ENCODE measurements at regions not wholly inside any gene's neighbourhood (a gene's known extent, or its start where the extent isn't known, plus 50 kb on each side); places are given as distances from the start of the nearest gene placed in this dataset.

GRCh38 chr15:39040861-39041260 lies 476.2 kb upstream of the RASGRP1 start:
- intact Hi-C loops (cut with DNase I): no loop called here
- DNase-seq (no peak), ATAC-seq (no peak)
- Histone ChIP-seq H3K4me1 (no peaks in the 10 kb centered on the region), H3K36me3 (ENCODE audit: insufficient read depth in 1 of 2, low read depth in 1 of 2) (no peaks in the 10 kb centered on the region), H3K9me3 (no peaks in the 10 kb centered on the region), H3K27me3 (ENCODE audit: insufficient read depth in 3 of 3, low read length in 2 of 3) (no peaks in the 10 kb centered on the region), H3K4me3 (no peak overlapping the region), H3K27ac (no peak overlapping the region)
- 91 to 93% (median 92%) methylated on average over 3 of the region's 3 CpGs for WGBS, 3 donors
- no peak for TF ChIP-seq CTCF (IDR thresholded peaks at IDR 0.05)

GRCh38 chr15:39041979-39042495 lies 477.4 kb upstream of the RASGRP1 start:
- WGBS, 3 donors: 86% methylated on average over 4 of the region's 4 CpGs
- TF ChIP-seq CTCF (IDR thresholded peaks at IDR 0.05): no peak
- ATAC-seq (no peak), DNase-seq (no peak)
- no peaks in the 10 kb centered on the region for H3K27me3 ChIP-seq (ENCODE audit: insufficient read depth in 3 of 3, low read length in 2 of 3)
- H3K4me3 ChIP-seq: no peak overlapping the region
- H3K27ac ChIP-seq: no peak overlapping the region
- no peaks in the 10 kb centered on the region for H3K9me3 ChIP-seq
- H3K4me1 ChIP-seq: no peaks in the 10 kb centered on the region
- intact Hi-C loops (cut with DNase I): no loop called here
- H3K36me3 ChIP-seq (ENCODE audit: insufficient read depth in 1 of 2, low read depth in 1 of 2): no peaks in the 10 kb centered on the region

GRCh38 chr15:39051626-39052322 lies 487.2 kb upstream of the RASGRP1 start:
- Histone ChIP-seq H3K9me3 (peaks cover 13% of the 10 kb centered on the region), H3K27me3 (ENCODE audit: insufficient read depth in 3 of 3, low read length in 2 of 3) (no peaks in the 10 kb centered on the region), H3K36me3 (ENCODE audit: insufficient read depth in 1 of 2, low read depth in 1 of 2) (no peaks in the 10 kb centered on the region), H3K4me1 (no peaks in the 10 kb centered on the region), H3K4me3 (no peak overlapping the region), H3K27ac (no peak overlapping the region)
- no peak for TF ChIP-seq CTCF (IDR thresholded peaks at IDR 0.05)
- 75 to 90% (median 82%) methylated on average over 4 of the region's 4 CpGs for WGBS, 3 donors
- intact Hi-C loops (cut with DNase I): no loop called here
- DNase-seq: no peak
- ATAC-seq: no peak

GRCh38 chr15:39052323-39052705 lies 487.7 kb upstream of the RASGRP1 start:
- no peak for TF ChIP-seq CTCF (IDR thresholded peaks at IDR 0.05)

GRCh38 chr15:39053480-39053879 lies 488.9 kb upstream of the RASGRP1 start:
- Histone ChIP-seq H3K36me3 (ENCODE audit: insufficient read depth in 1 of 2, low read depth in 1 of 2) (no peaks in the 10 kb centered on the region), H3K9me3 (peaks cover 13% of the 10 kb centered on the region), H3K27me3 (ENCODE audit: insufficient read depth in 3 of 3, low read length in 2 of 3) (no peaks in the 10 kb centered on the region), H3K4me1 (no peaks in the 10 kb centered on the region), H3K27ac (no peak overlapping the region), H3K4me3 (no peak overlapping the region)
- DNase-seq: no peak
- TF ChIP-seq CTCF (IDR thresholded peaks at IDR 0.05): no peak
- ATAC-seq: no peak
- intact Hi-C loops (cut with DNase I): no loop called here

More at GRCh38 chr15:39052323-39052705, 487.7 kb upstream of the RASGRP1 start:
- no peaks in the 10 kb centered on the region for H3K4me1 ChIP-seq
- DNase-seq: no peak
- no peaks in the 10 kb centered on the region for H3K36me3 ChIP-seq (ENCODE audit: insufficient read depth in 1 of 2, low read depth in 1 of 2)
- no peak for ATAC-seq
- H3K27me3 ChIP-seq (ENCODE audit: insufficient read depth in 3 of 3, low read length in 2 of 3): no peaks in the 10 kb centered on the region
- H3K4me3 ChIP-seq: no peak overlapping the region
- H3K27ac ChIP-seq: no peak overlapping the region
- H3K9me3 ChIP-seq: peaks cover 13% of the 10 kb centered on the region
- intact Hi-C loops (cut with DNase I): no loop called here
